Lung (tissue), 11 donors: ENCODE measurements at regions not wholly inside any gene's neighbourhood (a gene's known extent, or its start where the extent isn't known, plus 50 kb on each side); places are given as distances from the start of the nearest gene placed in this dataset.

Source experiments
- ATAC-seq: fragments of 200-7000 bp; cut with Tn5 transposase; one replicate; pipeline ENCODE4 v1.9.1; 2020; ENCODE audit warnings: moderate number of reproducible peaks; ENCODE audit not compliant: insufficient read depth, low FRiP score
- DNase-seq, 3 donors: peaks; one replicate each; pipeline ENCODE4 v3.0.0-alpha.2; 2013 to 2017
- H3K27ac ChIP-seq, 2 donors: one replicate each; pipeline ENCODE4 v1.5.1; 2013; ENCODE audit warnings: mild to moderate bottlenecking in 2 of 2, moderate library complexity in 2 of 2, control low read depth in 1 of 2, inconsistent platforms in 1 of 2, low read depth in 1 of 2, low read length in 1 of 2
- H3K27me3 ChIP-seq, 3 donors: one replicate each; pipeline ENCODE4 v1.5.1; 2013; ENCODE audit warnings: low read length in 2 of 3; ENCODE audit not compliant: control insufficient read depth in 3 of 3, insufficient read depth in 3 of 3
- H3K36me3 ChIP-seq, 4 donors: one replicate each; pipeline ENCODE4 v1.5.1; 2013; ENCODE audit warnings: low read length in 4 of 4, mild to moderate bottlenecking in 1 of 4, moderate library complexity in 1 of 4; ENCODE audit not compliant: control insufficient read depth in 4 of 4, insufficient read depth in 4 of 4
- H3K4me1 ChIP-seq, 5 donors: one replicate each; pipeline ENCODE4 v1.5.1; 2013; ENCODE audit warnings: low read length in 5 of 5, mild to moderate bottlenecking in 2 of 5, moderate library complexity in 1 of 5; ENCODE audit not compliant: control insufficient read depth in 5 of 5, insufficient read depth in 5 of 5
- H3K4me3 ChIP-seq: one replicate; pipeline ENCODE4 v1.5.1; 2013; ENCODE audit warnings: mild to moderate bottlenecking, control low read depth, moderate library complexity
- H3K9ac ChIP-seq, 2 donors: one replicate each; pipeline ENCODE4 v1.5.1; 2013; ENCODE audit warnings: low read length in 2 of 2, control low read depth in 1 of 2; ENCODE audit not compliant: insufficient read depth in 1 of 2
- H3K9me3 ChIP-seq, 4 donors: one replicate each; pipeline ENCODE4 v1.5.1; 2013; ENCODE audit warnings: low read length in 3 of 4, mild to moderate bottlenecking in 1 of 4, moderate library complexity in 1 of 4; ENCODE audit not compliant: control insufficient read depth in 4 of 4, insufficient read depth in 3 of 4
- CTCF ChIP-seq: IDR thresholded peaks from 2 replicates; pipeline ENCODE4 v1.5.1; 2012; ENCODE audit warnings: mild to moderate bottlenecking; ENCODE audit errors: control extremely low read depth, extremely low read depth
- WGBS, 2 donors: extraction: QIAGEN DNeasy Blood & Tissue Kit; methylation state at CpG; one replicate each; pipeline ENCODE4 v1.1.7; 2013; 5-methylcytosine and 5-hydroxymethylcytosine counted together
- donor health status: control.
- donor health status: control.
- donor health status: Bipolar disorder and iron deficiency.
- donor health status: healthy.
- donor health status: DM: yes; HTN: yes; CAD: no.

- no peak overlapping the region for H3K27ac ChIP-seq
- ATAC-seq (no peak), DNase-seq (no peak)
- H3K4me1 ChIP-seq: no peaks in the 10 kb centered on the region
- H3K4me3 ChIP-seq: no peak overlapping the region
- 54 to 68% methylated on average over 4 of the region's 4 CpGs for WGBS, 2 donors
- no peaks in the 10 kb centered on the region for H3K36me3 ChIP-seq
- no peaks in the 10 kb centered on the region for H3K9me3 ChIP-seq
- no peak overlapping the region for H3K9ac ChIP-seq
- H3K27me3 ChIP-seq: no peaks in the 10 kb centered on the region
- no peak for TF ChIP-seq CTCF
Observed at GRCh38 chr4:14392378-14392777, 609.9 kb upstream of the CPEB2 start.

- no peaks in the 10 kb centered on the region for H3K36me3 ChIP-seq
- WGBS, 2 donors: 69 to 84% methylated on average over 2 of the region's 2 CpGs
Observed at GRCh38 chr4:14396183-14396582, 606.1 kb upstream of the CPEB2 start.

GRCh38 chr4:14399848-14400247 lies 602.4 kb upstream of the CPEB2 start:
- ATAC-seq: no peak
- no peak overlapping the region for H3K4me3 ChIP-seq

More at GRCh38 chr4:14396183-14396582, 606.1 kb upstream of the CPEB2 start:
- TF ChIP-seq CTCF: no peak
- no peaks in the 10 kb centered on the region for H3K4me1 ChIP-seq
- no peak for DNase-seq
- no peaks in the 10 kb centered on the region for H3K9me3 ChIP-seq
- H3K27ac ChIP-seq: no peak overlapping the region
- no peak overlapping the region for H3K9ac ChIP-seq
- ATAC-seq: no peak
- H3K27me3 ChIP-seq: no peaks in the 10 kb centered on the region
- no peak overlapping the region for H3K4me3 ChIP-seq

More at GRCh38 chr4:14399848-14400247, 602.4 kb upstream of the CPEB2 start:
- Histone ChIP-seq H3K27ac (no peak overlapping the region), H3K9me3 (peaks cover 0 to 1% (median 0%) of the 10 kb centered on the region in 4 donors), H3K27me3 (no peaks in the 10 kb centered on the region), H3K9ac (no peak overlapping the region), H3K36me3 (no peaks in the 10 kb centered on the region), H3K4me1 (no peaks in the 10 kb centered on the region)
- no peak for DNase-seq
- no peak for TF ChIP-seq CTCF
